NCI-H82 treated with DMSO at 0.1 percent for 48 hours (cell line): ENCODE measurements at regions not wholly inside any gene's neighbourhood (a gene's known extent, or its start where the extent isn't known, plus 50 kb on each side); places are given as distances from the start of the nearest gene placed in this dataset.
A peak's percentile ranks its signal among the peaks of the same experiment; 100 is the strongest.
"Not testable (repeated sequence)": the region's sequence is repeated elsewhere in the genome, so short reads cannot be mapped to it uniquely, and the experiment has no call there.

Experiments
- DNase-seq: peaks from one replicate; lab custom pipeline; 2025; ENCODE audit not compliant: unreplicated experiment; lab: John Stamatoyannopoulos, UW

- not testable (repeated sequence) for DNase-seq
These were observed 1825.8 kb upstream of the MIR17HG start for GRCh38 chr13:89521672-89522071.

DNA sequence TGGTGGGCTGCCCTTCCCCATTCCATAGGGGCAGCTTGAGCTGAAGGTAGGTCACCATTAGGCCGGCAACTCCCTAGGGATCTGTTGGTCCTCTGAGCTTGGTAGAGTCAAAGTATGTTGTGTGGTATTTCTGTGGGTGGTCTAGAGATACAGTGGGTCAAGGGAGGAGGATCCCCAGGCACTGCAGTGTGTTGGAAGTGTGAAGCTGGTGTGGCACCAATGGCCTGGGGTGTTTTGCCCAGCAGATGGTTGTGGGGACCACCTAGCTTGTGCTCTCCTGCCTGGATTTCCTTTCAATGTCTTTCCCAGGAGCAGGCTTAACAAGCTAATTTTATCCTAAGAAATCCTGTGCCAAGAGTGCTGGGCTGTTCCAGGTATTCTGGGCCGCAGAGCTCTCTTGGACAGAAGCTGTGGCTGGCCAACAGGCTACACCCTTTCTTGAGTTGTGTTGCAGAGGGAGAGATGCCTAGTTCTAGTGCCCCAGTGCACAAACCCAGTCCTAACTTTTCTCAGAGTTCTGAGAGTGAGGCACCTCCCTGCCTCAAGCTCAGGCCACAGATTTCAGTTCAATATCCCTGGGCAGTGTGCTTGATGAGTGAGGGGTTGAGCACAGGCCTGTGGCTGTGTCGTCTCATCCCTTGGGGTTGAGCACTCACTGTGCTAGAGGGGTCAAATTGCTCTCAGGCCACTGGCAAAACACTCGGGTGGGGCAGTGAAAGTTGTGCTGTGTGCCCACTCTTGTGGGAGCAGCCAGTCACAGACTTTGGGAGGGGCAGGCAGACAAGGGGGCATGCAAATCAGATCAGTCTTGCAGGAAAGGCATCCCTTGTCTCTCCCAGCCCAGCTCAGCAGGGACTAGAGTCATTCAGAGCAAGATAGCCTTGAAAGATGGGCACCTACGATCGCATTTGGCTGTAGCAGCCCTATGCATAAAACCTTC, 1806.1 kb upstream of the MIR17HG start:
- no peak for DNase-seq

DNA sequence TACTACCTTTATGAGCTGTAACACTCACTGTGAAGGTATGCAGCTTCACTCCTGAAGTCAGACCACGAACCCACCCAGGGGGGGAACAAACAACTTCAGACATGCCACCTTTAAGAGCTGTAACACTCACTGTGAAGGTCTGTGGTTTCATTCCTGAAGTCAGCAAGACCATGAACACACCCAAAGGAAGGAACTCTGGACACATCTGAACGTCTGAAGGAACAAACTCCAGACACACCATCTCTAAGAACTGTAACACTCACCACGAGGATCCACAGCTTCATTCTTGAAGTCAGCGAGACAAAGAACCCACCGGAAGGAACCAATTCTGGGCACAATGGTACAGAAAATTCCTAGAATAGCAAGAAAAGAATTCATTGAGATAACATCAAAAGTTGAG, 1796.5 kb upstream of the MIR17HG start:
- DNase-seq = no peak

- DNase-seq = no peak
These were observed 1792.7 kb upstream of the MIR17HG start for GRCh38 chr13:89554801-89555200.

DNA sequence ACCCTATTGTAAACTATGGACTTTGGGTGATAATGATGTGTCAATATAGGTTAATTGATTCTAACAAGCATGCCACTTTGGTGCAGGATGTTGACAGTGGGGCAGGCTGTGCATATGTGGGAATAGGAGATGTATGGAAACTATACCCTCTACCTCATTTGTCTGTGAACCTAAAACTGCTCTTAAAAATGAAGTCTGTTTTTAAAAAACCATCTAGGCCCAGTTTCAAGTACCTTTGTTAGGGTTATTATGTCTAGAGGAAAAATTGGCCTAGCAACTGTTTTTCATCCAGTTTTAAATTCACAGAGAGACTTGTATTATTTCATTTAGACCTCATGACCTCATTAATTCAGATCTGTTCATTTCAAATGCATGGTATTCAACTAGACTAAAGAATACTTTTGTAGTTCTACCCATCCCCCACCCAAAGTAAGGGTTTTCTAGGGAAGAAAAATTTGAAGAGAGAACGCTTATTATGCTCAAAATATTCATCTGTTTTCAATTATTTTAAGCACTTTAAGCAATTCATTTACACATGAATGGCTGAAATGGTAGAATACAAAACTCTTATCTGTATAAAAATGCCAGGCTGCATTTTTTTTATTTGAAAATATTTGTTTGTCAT, 1781.9 kb upstream of the MIR17HG start:
- DNase-seq = no peak

DNA sequence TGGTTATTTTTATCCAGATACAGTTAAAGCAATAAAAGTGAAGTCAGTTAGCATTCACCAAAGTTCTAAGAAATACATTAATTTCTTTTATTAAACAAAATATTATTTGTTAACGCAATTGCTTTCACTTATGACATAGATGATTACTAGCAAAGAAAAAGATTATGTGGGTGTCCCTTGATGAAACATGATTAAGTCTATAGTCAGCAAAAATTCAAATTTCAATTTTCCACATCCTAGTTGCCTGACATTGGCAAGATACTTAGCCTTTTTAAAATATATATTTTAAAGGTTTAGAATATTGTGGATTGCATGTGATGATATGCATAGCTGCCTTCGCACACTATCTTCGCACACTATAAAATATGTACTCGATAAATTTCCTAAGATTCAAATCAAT, 1780.5 kb upstream of the MIR17HG start:
- no peak for DNase-seq

- no peak for DNase-seq
These were observed 1779.2 kb upstream of the MIR17HG start for GRCh38 chr13:89568276-89568675.

DNA sequence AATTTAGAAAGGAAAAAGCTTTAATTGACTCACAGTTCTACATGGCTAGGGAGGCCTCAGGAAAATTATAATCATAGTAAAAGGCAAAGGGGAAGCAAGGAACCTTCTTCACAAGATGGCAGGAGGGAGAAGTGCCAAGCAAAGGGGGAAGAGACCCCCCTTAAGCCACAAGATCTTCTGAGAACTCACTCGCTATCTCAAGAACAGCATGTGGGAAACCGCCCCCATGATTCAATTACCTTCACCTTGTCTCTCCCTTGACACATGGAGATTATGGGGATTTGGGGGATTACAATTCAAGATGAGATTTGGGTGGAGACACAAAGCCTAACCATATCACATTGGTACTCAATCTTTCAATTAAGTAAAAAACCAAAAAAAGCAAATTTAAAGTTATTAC, 1778.7 kb upstream of the MIR17HG start:
- DNase-seq = peak; percentile 86

DNA sequence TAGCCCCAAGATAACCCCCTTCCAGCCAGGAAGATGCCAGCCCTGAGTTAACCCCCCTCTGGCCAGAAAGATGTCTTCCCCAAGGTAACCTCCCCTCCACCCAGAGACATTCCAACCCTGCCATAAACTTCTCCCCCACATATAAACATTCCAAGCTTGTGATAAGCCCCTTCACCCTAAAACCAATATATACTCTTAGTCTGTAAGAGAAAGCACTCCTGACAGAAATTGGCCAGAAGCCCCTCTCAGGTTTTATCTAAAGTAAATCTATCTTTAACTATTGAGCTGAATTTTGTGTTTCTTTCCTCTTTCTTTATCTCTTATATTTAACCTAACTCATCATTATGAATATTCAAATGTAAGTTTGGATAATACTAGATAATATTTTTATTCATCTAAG, 1775.8 kb upstream of the MIR17HG start:
- no peak for DNase-seq

DNA sequence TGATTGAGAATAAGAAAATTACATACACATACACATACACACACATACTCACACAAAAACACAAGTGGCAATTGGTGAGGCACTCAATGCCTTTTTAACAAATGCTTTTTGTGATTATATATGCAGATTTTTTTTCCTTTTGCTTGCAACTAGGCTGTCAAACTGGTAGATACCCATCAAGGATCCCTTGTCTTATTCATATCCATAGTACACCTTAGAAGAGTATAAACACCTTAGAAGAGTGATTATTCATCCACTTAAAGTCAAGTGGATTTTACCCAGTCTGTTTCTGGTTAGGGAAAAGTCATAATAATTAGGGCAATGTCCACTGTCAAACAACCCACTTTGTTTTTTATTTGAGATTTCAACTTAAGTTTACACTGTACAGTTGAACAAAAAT, 1773.4 kb upstream of the MIR17HG start:
- no peak for DNase-seq

GRCh38 chr13:89577301-89577700, 1770.2 kb upstream of the MIR17HG start:
- no peak for DNase-seq

GRCh38 chr13:89584058-89584620, 1763.3 kb upstream of the MIR17HG start:
- no peak for DNase-seq

GRCh38 chr13:89602655-89603054, 1744.8 kb upstream of the MIR17HG start:
- no peak for DNase-seq

DNA sequence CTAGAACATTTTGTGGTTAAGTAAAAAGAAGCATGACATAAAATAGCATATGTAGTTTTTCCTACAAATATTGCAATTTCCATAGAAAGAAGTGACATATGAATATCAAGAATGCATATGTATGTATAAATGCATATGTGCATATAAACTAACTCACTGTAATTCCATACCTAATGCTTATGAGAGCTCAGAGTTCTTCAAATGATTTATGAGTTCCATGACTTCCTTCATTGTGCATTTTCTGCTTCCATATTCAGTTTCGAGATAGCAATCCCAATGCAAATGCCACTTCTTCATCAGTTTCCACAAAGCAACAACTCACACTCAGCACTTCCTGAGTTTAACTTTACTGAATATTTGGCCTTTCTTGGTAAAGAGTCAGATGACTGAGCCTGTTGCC, 1744.3 kb upstream of the MIR17HG start:
- DNase-seq = no peak

DNA sequence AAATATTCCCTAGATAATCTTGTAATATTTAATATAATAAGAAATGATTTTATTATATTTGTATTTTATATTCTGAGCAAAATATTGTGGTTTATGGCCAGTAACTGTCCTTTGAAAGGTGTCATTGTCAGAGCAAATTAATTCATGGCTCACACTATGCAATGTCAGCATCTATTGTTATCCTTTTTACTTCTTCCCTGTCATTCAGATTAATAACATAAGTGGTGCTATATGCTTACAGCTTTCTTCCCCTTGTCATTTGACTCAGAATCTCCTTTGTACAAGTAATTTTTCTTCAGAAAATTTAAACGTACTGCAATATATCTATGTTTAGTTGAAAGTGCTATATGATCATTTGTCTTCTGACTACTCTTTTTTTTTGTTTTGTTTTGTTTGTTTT, 1738.2 kb upstream of the MIR17HG start:
- no peak for DNase-seq

- DNase-seq = no peak
These were observed 1737.2 kb upstream of the MIR17HG start for GRCh38 chr13:89610331-89610730.

DNA sequence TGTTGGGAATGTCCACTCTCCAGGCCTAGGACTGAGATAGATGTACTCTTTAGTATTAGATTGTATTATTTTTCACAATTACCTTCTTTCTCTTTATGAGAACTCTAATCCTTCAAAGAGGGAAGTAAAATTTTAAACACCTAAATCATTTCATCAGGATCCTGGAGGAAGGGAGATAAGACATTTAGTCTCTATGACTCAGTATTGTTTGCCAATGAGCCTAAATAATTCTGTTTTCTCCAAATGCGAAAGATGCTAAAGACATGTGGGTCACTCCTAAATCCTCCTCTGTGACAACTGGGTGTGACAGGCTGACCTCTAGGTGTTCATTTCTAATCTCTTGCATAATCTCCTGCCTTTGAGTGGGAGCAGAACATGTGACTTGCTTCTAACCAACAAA, 1736.6 kb upstream of the MIR17HG start:
- DNase-seq = no peak

GRCh38 chr13:89627996-89628395, 1719.5 kb upstream of the MIR17HG start:
- no peak for DNase-seq

GRCh38 chr13:89628567-89628966, 1718.9 kb upstream of the MIR17HG start:
- no peak for DNase-seq

- no peak for DNase-seq
These were observed 1697.3 kb upstream of the MIR17HG start for GRCh38 chr13:89650226-89650625.

- no peak for DNase-seq
These were observed 1686.7 kb upstream of the MIR17HG start for GRCh38 chr13:89660752-89661151.

DNA sequence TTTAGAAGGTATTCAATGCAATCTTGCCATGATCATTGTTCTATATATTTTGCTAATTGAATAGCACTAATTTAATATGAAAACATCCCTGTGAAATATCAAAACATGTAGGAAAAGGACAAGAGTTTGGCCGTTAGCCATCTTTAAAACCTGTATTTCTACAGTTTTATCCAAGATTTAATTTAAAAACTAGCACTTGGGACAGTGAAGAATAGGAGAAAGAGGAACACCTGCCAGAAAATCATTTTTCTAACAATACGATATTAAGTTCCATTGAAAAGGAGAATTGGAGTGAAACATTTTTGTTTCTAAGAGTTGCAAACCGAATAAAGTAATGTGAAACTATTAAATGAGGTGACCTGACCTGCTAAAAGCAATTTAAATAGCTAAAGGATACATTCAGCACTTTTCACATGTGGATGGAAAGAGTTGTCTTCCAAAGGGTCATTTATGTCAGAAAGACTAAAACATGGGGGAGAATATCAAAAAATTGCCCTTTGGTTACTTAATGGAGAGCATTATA, 1673.6 kb upstream of the MIR17HG start:
- no peak for DNase-seq
